T-helper 1 cell treated with Interleukin-12 subunit alpha and Interleukin-12 subunit beta and Interleukin-4 antibody, amounts not matched to agents 30 ng/mL and 1 ng/mL, for 36 hours (primary cell): ENCODE measurements at regions not wholly inside any gene's neighbourhood (a gene's known extent, or its start where the extent isn't known, plus 50 kb on each side); places are given as distances from the start of the nearest gene placed in this dataset.
"Not testable (repeated sequence)": the region's sequence is repeated elsewhere in the genome, so short reads cannot be mapped to it uniquely, and the experiment has no call there.

Experiments
- intact Hi-C: fragments of 100-400 bp; cut with micrococcal nuclease; formaldehyde crosslinking; loops from one replicate; pipeline ENCODE4 v1.15.1; 2024

GRCh38 chr21:23014021-23014420 lies 2015.8 kb downstream of the NCAM2 start:
- intact Hi-C loops, result no loop called here

GRCh38 chr21:23016617-23017016 lies 2018.4 kb downstream of the NCAM2 start:
- intact Hi-C loops, result no loop called here

GRCh38 chr21:23017989-23018388 lies 2019.8 kb downstream of the NCAM2 start:
- intact Hi-C loops, result no loop called here

GRCh38 chr21:23020969-23021368 lies 2022.8 kb downstream of the NCAM2 start:
- intact Hi-C loops, result no loop called here

GRCh38 chr21:23021481-23021880 lies 2023.3 kb downstream of the NCAM2 start:
- intact Hi-C loops, result no loop called here

GRCh38 chr21:23026878-23027277 lies 2028.7 kb downstream of the NCAM2 start:
- intact Hi-C loops, result no loop called here

- intact Hi-C loops, result no loop called here
Measured at GRCh38 chr21:23039846-23040245, 2041.6 kb downstream of the NCAM2 start.

- intact Hi-C loops, result no loop called here
Measured at GRCh38 chr21:23045955-23046354, 2047.7 kb downstream of the NCAM2 start.

GRCh38 chr21:23067672-23068071 lies 2069.5 kb downstream of the NCAM2 start:
- intact Hi-C loops, result no loop called here

- intact Hi-C loops, result no loop called here
Measured at GRCh38 chr21:23083242-23083641, 2085.0 kb downstream of the NCAM2 start.

GRCh38 chr21:23093259-23093658 lies 2095.1 kb downstream of the NCAM2 start:
- intact Hi-C loops, result no loop called here

- intact Hi-C loops, result no loop called here
Measured at GRCh38 chr21:23099185-23099584, 2101.0 kb downstream of the NCAM2 start.

GRCh38 chr21:23101111-23101510 lies 2102.9 kb downstream of the NCAM2 start:
- intact Hi-C loops, result no loop called here

GRCh38 chr21:23108533-23108932 lies 2110.3 kb downstream of the NCAM2 start:
- intact Hi-C loops, result no loop called here

- intact Hi-C loops, result no loop called here
Measured at GRCh38 chr21:23111070-23111600, 2112.9 kb downstream of the NCAM2 start.

GRCh38 chr21:23119491-23119890 lies 2121.3 kb downstream of the NCAM2 start:
- intact Hi-C loops, result no loop called here

- intact Hi-C loops, result no loop called here
Measured at GRCh38 chr21:23127973-23128372, 2129.8 kb downstream of the NCAM2 start.

GRCh38 chr21:23130308-23130707 lies 2132.1 kb downstream of the NCAM2 start:
- intact Hi-C loops, result loop anchor here (5.0 kb wide), 1 partner anchor 837 kb away; no protein-coding TSS in a partner anchor

GRCh38 chr21:23131177-23131576 lies 2133.0 kb downstream of the NCAM2 start:
- intact Hi-C loops, result loop anchor here (5.0 kb wide), 1 partner anchor 836 kb away; no protein-coding TSS in a partner anchor

GRCh38 chr21:23138797-23139196 lies 2140.6 kb downstream of the NCAM2 start:
- intact Hi-C loops, result no loop called here

GRCh38 chr21:23152130-23152529 lies 2153.9 kb downstream of the NCAM2 start:
- intact Hi-C loops, result no loop called here

GRCh38 chr21:23153842-23154241 lies 2155.6 kb downstream of the NCAM2 start:
- intact Hi-C loops, result not testable (repeated sequence)

GRCh38 chr21:23155281-23155680 lies 2157.1 kb downstream of the NCAM2 start:
- intact Hi-C loops, result no loop called here

GRCh38 chr21:23160914-23161313 lies 2162.7 kb downstream of the NCAM2 start:
- intact Hi-C loops, result no loop called here
